ENCODE measurements at regions not wholly inside any gene's neighbourhood (a gene's known extent, or its start where the extent isn't known, plus 50 kb on each side); places are given as distances from the start of the nearest gene placed in this dataset.

- no peak overlapping the region for H3K4me3 ChIP-seq (ENCODE audit: low read depth, low read length)
These were observed 88.9 kb upstream of the TBX20 start for GRCh38 chr7:35342786-35343185.

GRCh38 chr7:35339811-35340210 lies 85.9 kb upstream of the TBX20 start:
- Histone ChIP-seq H3K9me3 (ENCODE audit: control insufficient read depth, insufficient read depth, low read length) (no peaks in the 10 kb centered on the region), H3K27ac (ENCODE audit: low read depth, low read length) (no peak overlapping the region), H3K27me3 (ENCODE audit: control insufficient read depth, insufficient read depth, low read length) (no peaks in the 10 kb centered on the region), H3K4me3 (ENCODE audit: low read depth, low read length) (no peak overlapping the region)
- TF ChIP-seq CTCF (IDR thresholded peaks at IDR 0.05; ENCODE audit: low read depth, low read length) = no peak
- ChIA-PET POLR2A (no interaction called here), CTCF (no interaction called here)
- DNase-seq (ENCODE audit: low read depth, low spot score) = no peak

More at GRCh38 chr7:35342786-35343185, 88.9 kb upstream of the TBX20 start:
- ChIA-PET POLR2A (no interaction called here), CTCF (no interaction called here)
- Histone ChIP-seq H3K27ac (ENCODE audit: low read depth, low read length) (no peak overlapping the region), H3K27me3 (ENCODE audit: control insufficient read depth, insufficient read depth, low read length) (no peaks in the 10 kb centered on the region), H3K9me3 (ENCODE audit: control insufficient read depth, insufficient read depth, low read length) (no peaks in the 10 kb centered on the region)
- no peak for TF ChIP-seq CTCF (IDR thresholded peaks at IDR 0.05; ENCODE audit: low read depth, low read length)
- DNase-seq (ENCODE audit: low read depth, low spot score) = no peak

- no peak for TF ChIP-seq CTCF (IDR thresholded peaks at IDR 0.05; ENCODE audit: low read depth, low read length)
- no peaks in the 10 kb centered on the region for H3K27me3 ChIP-seq (ENCODE audit: control insufficient read depth, insufficient read depth, low read length)
- no peak overlapping the region for H3K27ac ChIP-seq (ENCODE audit: low read depth, low read length)
- no peak for DNase-seq (ENCODE audit: low read depth, low spot score)
- no peaks in the 10 kb centered on the region for H3K9me3 ChIP-seq (ENCODE audit: control insufficient read depth, insufficient read depth, low read length)
- ChIA-PET CTCF (no interaction called here), POLR2A (no interaction called here)
- no peak overlapping the region for H3K4me3 ChIP-seq (ENCODE audit: low read depth, low read length)
These were observed 82.5 kb upstream of the TBX20 start for GRCh38 chr7:35336444-35336843.

- ChIA-PET CTCF (no interaction called here), POLR2A (no interaction called here)
- Histone ChIP-seq H3K4me3 (ENCODE audit: low read depth, low read length) (no peak overlapping the region), H3K27me3 (ENCODE audit: control insufficient read depth, insufficient read depth, low read length) (no peaks in the 10 kb centered on the region), H3K9me3 (ENCODE audit: control insufficient read depth, insufficient read depth, low read length) (no peaks in the 10 kb centered on the region), H3K27ac (ENCODE audit: low read depth, low read length) (no peak overlapping the region)
- no peak for TF ChIP-seq CTCF (IDR thresholded peaks at IDR 0.05; ENCODE audit: low read depth, low read length)
- DNase-seq (ENCODE audit: low read depth, low spot score) = no peak
These were observed 80.6 kb upstream of the TBX20 start for GRCh38 chr7:35334506-35334905.

GRCh38 chr7:35333265-35333664 lies 79.4 kb upstream of the TBX20 start:
- DNase-seq (ENCODE audit: low read depth, low spot score) = no peak
- ChIA-PET POLR2A (no interaction called here), CTCF (no interaction called here)
- H3K4me3 ChIP-seq (ENCODE audit: low read depth, low read length) = no peak overlapping the region
- H3K27me3 ChIP-seq (ENCODE audit: control insufficient read depth, insufficient read depth, low read length) = no peaks in the 10 kb centered on the region
- no peak overlapping the region for H3K27ac ChIP-seq (ENCODE audit: low read depth, low read length)
- H3K9me3 ChIP-seq (ENCODE audit: control insufficient read depth, insufficient read depth, low read length) = no peaks in the 10 kb centered on the region
- TF ChIP-seq CTCF (IDR thresholded peaks at IDR 0.05; ENCODE audit: low read depth, low read length) = no peak

Data from AG04450 (cell line).